Activated B cell treated with CpG ODN at 0.5 μM for 24 hours (primary cell): ENCODE measurements at regions not wholly inside any gene's neighbourhood (a gene's known extent, or its start where the extent isn't known, plus 50 kb on each side); places are given as distances from the start of the nearest gene placed in this dataset.

Source experiments
- ATAC-seq: fragments of 200-7000 bp; cut with Tn5 transposase; one replicate; pipeline ENCODE4 v1.10.0; 2021; ENCODE audit warnings: low read depth, mild to moderate bottlenecking, moderate library complexity
- CTCF ChIA-PET: fragments of 350-600 bp; sonication (Branson Sonifier 250); formaldehyde crosslinking; loops from one replicate; lab custom pipeline; 2021; ENCODE audit warnings: antibody characterized with exemption; lab: Charles Lee
- POLR2A ChIA-PET: fragments of 350-600 bp; sonication (Branson Sonifier 250); formaldehyde crosslinking; loops from one replicate; lab custom pipeline; 2021; ENCODE audit warnings: antibody characterized with exemption; lab: Charles Lee
- DNase-seq: peaks from one replicate; pipeline ENCODE4 v3.0.0; 2022
- H3K27ac Mint-ChIP-seq: one replicate; pipeline ENCODE4 v1.8.0; 2020; ENCODE audit warnings: mixed read lengths
- H3K27me3 Mint-ChIP-seq: one replicate; pipeline ENCODE4 v1.8.0; 2021; ENCODE audit warnings: mixed read lengths
- H3K36me3 Mint-ChIP-seq: one replicate; pipeline ENCODE4 v1.8.0; 2021; ENCODE audit warnings: low read depth, mixed read lengths
- H3K4me1 Mint-ChIP-seq: one replicate; pipeline ENCODE4 v1.8.0; 2021; ENCODE audit warnings: mixed read lengths
- H3K4me3 Mint-ChIP-seq: one replicate; pipeline ENCODE4 v1.8.0; 2020; ENCODE audit warnings: mild to moderate bottlenecking, mixed read lengths
- H3K9me3 Mint-ChIP-seq: one replicate; pipeline ENCODE4 v1.8.0; 2020; ENCODE audit warnings: mixed read lengths
- intact Hi-C: fragments of 100-400 bp; cut with micrococcal nuclease; formaldehyde crosslinking; loops from one replicate; pipeline ENCODE4 v1.15.1; 2024
- TF ChIP-seq, protein P1 (sequence below): fragments of 200-600 bp; IDR thresholded peaks from one replicate; pipeline ENCODE4 v1.8.0; 2022; ENCODE audit warnings: antibody characterized with exemption, mild to moderate bottlenecking

DNA sequence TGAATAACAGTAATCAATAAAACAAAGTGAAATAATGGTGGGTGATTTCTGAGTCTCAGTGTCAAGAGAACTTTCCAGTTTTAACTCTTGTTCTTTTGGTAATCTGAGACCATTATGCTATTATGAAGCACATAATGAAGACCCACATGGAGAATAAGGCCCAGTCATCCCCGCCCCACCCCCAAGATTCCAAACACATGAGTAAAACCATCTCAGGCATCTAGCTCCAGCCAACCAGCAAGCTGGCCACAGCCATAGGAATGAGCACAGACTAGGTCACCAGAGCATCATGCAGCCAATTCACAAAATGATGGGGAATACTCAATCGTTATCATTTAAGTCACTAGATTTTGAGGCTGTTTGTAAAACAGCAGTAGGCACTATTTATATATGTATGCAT lies 1769.0 kb upstream of the PCDH20 start:
- ChIA-PET POLR2A (no interaction called here), CTCF (no interaction called here)
- Mint-ChIP-seq H3K36me3 (no peaks in the 10 kb centered on the region), H3K9me3 (peaks cover 9% of the 10 kb centered on the region), H3K4me1 (no peaks in the 10 kb centered on the region), H3K27me3 (no peaks in the 10 kb centered on the region), H3K4me3 (no peak overlapping the region), H3K27ac (no peak overlapping the region)
- no peak for DNase-seq
- TF ChIP-seq, protein P1, sequence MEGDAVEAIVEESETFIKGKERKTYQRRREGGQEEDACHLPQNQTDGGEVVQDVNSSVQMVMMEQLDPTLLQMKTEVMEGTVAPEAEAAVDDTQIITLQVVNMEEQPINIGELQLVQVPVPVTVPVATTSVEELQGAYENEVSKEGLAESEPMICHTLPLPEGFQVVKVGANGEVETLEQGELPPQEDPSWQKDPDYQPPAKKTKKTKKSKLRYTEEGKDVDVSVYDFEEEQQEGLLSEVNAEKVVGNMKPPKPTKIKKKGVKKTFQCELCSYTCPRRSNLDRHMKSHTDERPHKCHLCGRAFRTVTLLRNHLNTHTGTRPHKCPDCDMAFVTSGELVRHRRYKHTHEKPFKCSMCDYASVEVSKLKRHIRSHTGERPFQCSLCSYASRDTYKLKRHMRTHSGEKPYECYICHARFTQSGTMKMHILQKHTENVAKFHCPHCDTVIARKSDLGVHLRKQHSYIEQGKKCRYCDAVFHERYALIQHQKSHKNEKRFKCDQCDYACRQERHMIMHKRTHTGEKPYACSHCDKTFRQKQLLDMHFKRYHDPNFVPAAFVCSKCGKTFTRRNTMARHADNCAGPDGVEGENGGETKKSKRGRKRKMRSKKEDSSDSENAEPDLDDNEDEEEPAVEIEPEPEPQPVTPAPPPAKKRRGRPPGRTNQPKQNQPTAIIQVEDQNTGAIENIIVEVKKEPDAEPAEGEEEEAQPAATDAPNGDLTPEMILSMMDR, result no peak
- no peak for ATAC-seq
- intact Hi-C loops, result no loop called here

DNA sequence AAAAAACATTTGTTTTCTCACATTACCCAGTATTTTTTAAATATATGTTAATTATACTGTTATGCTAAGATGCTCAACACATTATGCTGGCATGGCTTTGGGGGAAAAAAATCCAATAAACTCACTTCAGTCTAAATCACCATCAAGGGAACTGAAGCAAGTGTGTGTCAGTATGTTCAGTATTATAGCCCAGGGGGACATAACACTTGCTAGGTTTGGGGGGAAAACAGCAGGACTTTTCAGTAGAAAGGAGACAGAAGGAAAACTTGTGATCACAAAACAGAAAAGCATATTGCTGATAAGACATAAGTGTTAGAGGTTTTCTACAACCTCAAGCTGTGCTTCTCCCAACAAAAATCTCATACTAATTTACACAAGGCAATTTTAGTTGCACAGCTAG lies 1759.9 kb upstream of the PCDH20 start:
- ChIA-PET POLR2A (no interaction called here), CTCF (no interaction called here)
- Mint-ChIP-seq H3K36me3 (no peaks in the 10 kb centered on the region), H3K27me3 (no peaks in the 10 kb centered on the region), H3K9me3 (peaks cover 3% of the 10 kb centered on the region), H3K4me1 (no peaks in the 10 kb centered on the region), H3K4me3 (no peak overlapping the region), H3K27ac (no peak overlapping the region)
- no peak for DNase-seq
- TF ChIP-seq, protein P1, result no peak
- intact Hi-C loops, result no loop called here
- ATAC-seq, result no peak

- no peaks in the 10 kb centered on the region for H3K27me3 Mint-ChIP-seq
- DNase-seq, result no peak
- no peak overlapping the region for H3K27ac Mint-ChIP-seq
- H3K4me1 Mint-ChIP-seq, result no peaks in the 10 kb centered on the region
- H3K9me3 Mint-ChIP-seq, result no peaks in the 10 kb centered on the region
- H3K4me3 Mint-ChIP-seq, result no peak overlapping the region
- no peak for ATAC-seq
- intact Hi-C loops, result no loop called here
- TF ChIP-seq, protein P1, result no peak
- no peaks in the 10 kb centered on the region for H3K36me3 Mint-ChIP-seq
- CTCF ChIA-PET, result no interaction called here
- POLR2A ChIA-PET, result no interaction called here
These were observed 1752.2 kb upstream of the PCDH20 start for GRCh38 chr13:63167699-63168337.

GRCh38 chr13:63166345-63166744 lies 1750.7 kb upstream of the PCDH20 start:
- no peak for DNase-seq
- Mint-ChIP-seq H3K27ac (no peak overlapping the region), H3K4me3 (no peak overlapping the region), H3K9me3 (no peaks in the 10 kb centered on the region), H3K36me3 (no peaks in the 10 kb centered on the region), H3K27me3 (no peaks in the 10 kb centered on the region), H3K4me1 (no peaks in the 10 kb centered on the region)
- TF ChIP-seq, protein P1, result no peak
- ATAC-seq, result no peak
- POLR2A ChIA-PET, result no interaction called here
- intact Hi-C loops, result no loop called here
- CTCF ChIA-PET, result no interaction called here

- Mint-ChIP-seq H3K36me3 (no peaks in the 10 kb centered on the region), H3K4me3 (no peak overlapping the region), H3K9me3 (peaks cover under 1% of the 10 kb centered on the region), H3K27ac (no peak overlapping the region), H3K4me1 (no peaks in the 10 kb centered on the region), H3K27me3 (no peaks in the 10 kb centered on the region)
- DNase-seq, result no peak
- ATAC-seq, result no peak
- ChIA-PET POLR2A (no interaction called here), CTCF (no interaction called here)
- TF ChIP-seq, protein P1, result no peak
- intact Hi-C loops, result no loop called here
These were observed 1748.3 kb upstream of the PCDH20 start for GRCh38 chr13:63163903-63164302.
